IMR-90 (cell line): ENCODE measurements at regions not wholly inside any gene's neighbourhood (a gene's known extent, or its start where the extent isn't known, plus 50 kb on each side); places are given as distances from the start of the nearest gene placed in this dataset.

Experiments used
- ATAC-seq: fragments of 200-7000 bp; cut with Tn5 transposase; 2 replicates; pipeline ENCODE4 v1.9.1; 2020; ENCODE audit warnings: low read depth, mild to moderate bottlenecking, moderate library complexity
- BruUV-seq: library from RNA; stranded (reverse); fragments of 400-500 nt; replicated peaks from 2 replicates; lab custom pipeline; 2021; lab: Mats Ljungman, UMichigan
- CTCF ChIA-PET: fragments of 300-600 bp; formaldehyde crosslinking; extraction: SDS; loops from one replicate; lab custom pipeline; 2021; ENCODE audit warnings: antibody characterized with exemption; lab: Yijun Ruan, JAX
- POLR2A ChIA-PET: fragments of 300-600 bp; sonication (Branson Sonifier 250); formaldehyde crosslinking; loops from one replicate; lab custom pipeline; 2022; ENCODE audit warnings: antibody characterized with exemption; ENCODE audit not compliant: unreplicated experiment; lab: Charles Lee
- DNase-seq: peaks from one replicate; pipeline ENCODE4 v3.0.0; 2013
- H2AFZ ChIP-seq: replicated peaks from 2 replicates; pipeline ENCODE3; 2013; ENCODE audit warnings: low read length, mild to moderate bottlenecking; ENCODE audit not compliant: poor library complexity
- H2AK5ac ChIP-seq: 2 replicates; pipeline ENCODE4 v1.6.1; 2013; ENCODE audit warnings: low read depth, low read length, inconsistent platforms
- H2AK9ac ChIP-seq: replicated peaks from 2 replicates; pipeline ENCODE3; 2013; ENCODE audit warnings: mild to moderate bottlenecking, low read depth, low read length, moderate library complexity; ENCODE audit not compliant: poor library complexity
- H2BK120ac ChIP-seq: 2 replicates; pipeline ENCODE4 v1.6.1; 2013; ENCODE audit warnings: low read depth, low read length, inconsistent platforms
- H2BK15ac ChIP-seq: 3 replicates; pipeline ENCODE4 v1.6.1; 2013; ENCODE audit warnings: low read depth, low read length, inconsistent platforms
- H2BK20ac ChIP-seq: 2 replicates; pipeline ENCODE4 v1.6.1; 2013; ENCODE audit warnings: low read depth, mild to moderate bottlenecking, inconsistent platforms, low read length, moderate library complexity
- H2BK5ac ChIP-seq: 2 replicates; pipeline ENCODE4 v1.6.1; 2013; ENCODE audit warnings: mild to moderate bottlenecking, low read depth, low read length, inconsistent platforms; ENCODE audit not compliant: poor library complexity, severe bottlenecking
- H3K14ac ChIP-seq: replicated peaks from 2 replicates; pipeline ENCODE4 v1.6.1; 2013; ENCODE audit warnings: low read depth, low read length, inconsistent platforms
- H3K18ac ChIP-seq: 2 replicates; pipeline ENCODE4 v1.6.1; 2013; ENCODE audit warnings: low read depth, low read length, control low read depth
- H3K23ac ChIP-seq: 2 replicates; pipeline ENCODE4 v1.6.1; 2013; ENCODE audit warnings: low read depth, low read length, inconsistent platforms
- H3K27ac ChIP-seq: 2 replicates; pipeline ENCODE4 v1.5.1; 2013; ENCODE audit warnings: mild to moderate bottlenecking, control low read depth, low read length; ENCODE audit not compliant: insufficient read depth
- H3K27me3 ChIP-seq: 2 replicates; pipeline ENCODE4 v1.6.1; 2013; ENCODE audit warnings: low read length; ENCODE audit not compliant: control insufficient read depth, insufficient read depth
- H3K36me3 ChIP-seq: 2 replicates; pipeline ENCODE4 v1.6.1; 2013; ENCODE audit warnings: low read length, mixed read lengths; ENCODE audit not compliant: control insufficient read depth, insufficient read depth
- H3K4ac ChIP-seq: 2 replicates; pipeline ENCODE4 v1.6.1; 2013; ENCODE audit warnings: low read depth, low read length, inconsistent platforms
- H3K4me1 ChIP-seq: 2 replicates; pipeline ENCODE4 v1.6.1; 2013; ENCODE audit warnings: low read length, mixed read lengths; ENCODE audit not compliant: control insufficient read depth, insufficient read depth
- H3K4me2 ChIP-seq: 2 replicates; pipeline ENCODE4 v1.6.1; 2013; ENCODE audit warnings: low read depth, mild to moderate bottlenecking, control low read depth, low read length, moderate library complexity
- H3K4me3 ChIP-seq: 2 replicates; pipeline ENCODE4 v1.5.1; 2013; ENCODE audit warnings: low read depth, mild to moderate bottlenecking, control low read depth, low read length, moderate library complexity; ENCODE audit not compliant: insufficient read depth
- H3K56ac ChIP-seq: 2 replicates; pipeline ENCODE4 v1.6.1; 2013; ENCODE audit warnings: low read length, inconsistent platforms; ENCODE audit not compliant: insufficient read depth; ENCODE audit errors: extremely low read depth
- H3K79me1 ChIP-seq, 2 experiments: 2 replicates each; pipeline ENCODE4 v1.6.1; 2013; ENCODE audit warnings: low read length in 2 of 2, inconsistent platforms in 1 of 2, low read depth in 1 of 2
- H3K9ac ChIP-seq: 2 replicates; pipeline ENCODE4 v1.6.1; 2013; ENCODE audit warnings: low read depth, low read length, control low read depth
- H3K9me1 ChIP-seq: 2 replicates; pipeline ENCODE4 v1.6.1; 2013; ENCODE audit warnings: low read length, inconsistent platforms; ENCODE audit not compliant: insufficient read depth
- H3K9me3 ChIP-seq: 2 replicates; pipeline ENCODE4 v1.6.1; 2013; ENCODE audit warnings: low read length; ENCODE audit not compliant: control insufficient read depth, insufficient read depth
- H4K20me1 ChIP-seq: 2 replicates; pipeline ENCODE4 v1.6.1; 2013; ENCODE audit warnings: low read length, inconsistent platforms; ENCODE audit not compliant: insufficient read depth
- H4K5ac ChIP-seq: 2 replicates; pipeline ENCODE4 v1.6.1; 2013; ENCODE audit warnings: mild to moderate bottlenecking, low read depth, low read length, control low read depth
- H4K8ac ChIP-seq, 2 experiments: 2 replicates each; pipeline ENCODE4 v1.6.1; 2013; ENCODE audit warnings: low read depth in 2 of 2, low read length in 2 of 2, control low read depth in 1 of 2, inconsistent platforms in 1 of 2
- H4K91ac ChIP-seq: 2 replicates; pipeline ENCODE4 v1.6.1; 2013; ENCODE audit warnings: low read depth, low read length, inconsistent platforms; ENCODE audit not compliant: insufficient read depth
- BHLHE40 ChIP-seq: fragments of 150-350 bp; IDR thresholded peaks from 2 replicates; pipeline ENCODE4 v1.6.1; 2016; ENCODE audit warnings: mild to moderate bottlenecking, low read depth, low read length
- CEBPB ChIP-seq: IDR thresholded peaks from 2 replicates; pipeline ENCODE4 v1.6.1; 2012; ENCODE audit warnings: low read depth, low read length, improper control_type of control experiment
- CHD1 ChIP-seq: IDR thresholded peaks from 2 replicates; pipeline ENCODE4 v1.6.1; 2012; ENCODE audit warnings: low read depth, low read length, improper control_type of control experiment
- FOS ChIP-seq: fragments of 150-350 bp; IDR thresholded peaks from 2 replicates; pipeline ENCODE4 v1.6.1; 2016; ENCODE audit warnings: low read depth, low read length
- MAFK ChIP-seq: IDR thresholded peaks from 2 replicates; pipeline ENCODE4 v1.6.1; 2012; ENCODE audit warnings: low read depth, low read length, improper control_type of control experiment
- MAZ ChIP-seq: IDR thresholded peaks from 2 replicates; pipeline ENCODE4 v1.6.1; 2012; ENCODE audit warnings: low read depth, mild to moderate bottlenecking, low read length, improper control_type of control experiment, moderate library complexity, borderline replicate concordance
- MXI1 ChIP-seq: IDR thresholded peaks from 2 replicates; pipeline ENCODE4 v1.6.1; 2012; ENCODE audit warnings: low read depth, mild to moderate bottlenecking, low read length, moderate library complexity, borderline replicate concordance
- NFE2L2 ChIP-seq: fragments of 150-350 bp; IDR thresholded peaks from 2 replicates; pipeline ENCODE4 v1.6.1; 2016; ENCODE audit warnings: low read depth, mild to moderate bottlenecking, low read length
- POLR2A ChIP-seq: IDR thresholded peaks from 2 replicates; pipeline ENCODE4 v1.6.1; 2012; ENCODE audit warnings: mild to moderate bottlenecking, low read depth, low read length
- RAD21 ChIP-seq: IDR thresholded peaks from 2 replicates; pipeline ENCODE4 v1.6.1; 2012; ENCODE audit warnings: low read length, improper control_type of control experiment
- RCOR1 ChIP-seq: IDR thresholded peaks from 2 replicates; pipeline ENCODE4 v1.6.1; 2012; ENCODE audit warnings: mild to moderate bottlenecking, low read length, improper control_type of control experiment; ENCODE audit not compliant: insufficient replicate concordance
- RFX5 ChIP-seq: IDR thresholded peaks from 2 replicates; pipeline ENCODE4 v1.8.0; 2012; ENCODE audit warnings: low read depth, mild to moderate bottlenecking, low read length, moderate library complexity
- SMC3 ChIP-seq: fragments of 150-350 bp; IDR thresholded peaks from 2 replicates; pipeline ENCODE4 v1.6.1; 2016; ENCODE audit warnings: low read depth, mild to moderate bottlenecking, antibody characterized with exemption, low read length, moderate library complexity
- WGBS, 2 experiments: methylation state at CpG; one replicate each; pipeline versions ENCODE4 v1.1.5 to v1.1.7; 2013; ENCODE audit warnings: missing lambda C conversion rate in 2 of 2; ENCODE audit not compliant: insufficient read length in 1 of 2; ENCODE audit errors: extremely low coverage in 2 of 2; 5-methylcytosine and 5-hydroxymethylcytosine counted together
- dilution Hi-C: fragments of 300-500 bp; cut with HindIII; formaldehyde crosslinking; loops from one replicate; pipeline ENCODE4 v1.14.3; 2018; ENCODE audit warnings: low sequenced_read_pairs; ENCODE audit not compliant: unreplicated experiment
- in situ Hi-C: fragments of 300-500 bp; cut with MboI; formaldehyde crosslinking; loops from 3 replicates; pipeline ENCODE4 v1.14.3; 2019; ENCODE audit warnings: low sequenced_read_pairs, inconsistent platforms, mixed read lengths
- intact Hi-C: fragments of 100-400 bp; cut with micrococcal nuclease; formaldehyde crosslinking; loops from 2 replicates; pipeline ENCODE4 v1.10.0; 2022
- TF ChIP-seq, protein P1 (sequence below): conservative IDR thresholded peaks from 2 replicates; pipeline ENCODE4 v1.5.1; 2012; ENCODE audit warnings: mild to moderate bottlenecking, low read depth, low read length, improper control_type of control experiment
- TF ChIP-seq, protein P2 (sequence below): fragments of 150-350 bp; IDR thresholded peaks from 2 replicates; pipeline ENCODE4 v1.6.1; 2017; ENCODE audit warnings: mild to moderate bottlenecking, antibody characterized with exemption, low read length, low read depth
- TF ChIP-seq, protein P3 (sequence below): fragments of 150-350 bp; IDR thresholded peaks from 2 replicates; pipeline ENCODE4 v1.6.1; 2016; ENCODE audit warnings: low read depth, mild to moderate bottlenecking, low read length, moderate library complexity, borderline replicate concordance

DNA sequence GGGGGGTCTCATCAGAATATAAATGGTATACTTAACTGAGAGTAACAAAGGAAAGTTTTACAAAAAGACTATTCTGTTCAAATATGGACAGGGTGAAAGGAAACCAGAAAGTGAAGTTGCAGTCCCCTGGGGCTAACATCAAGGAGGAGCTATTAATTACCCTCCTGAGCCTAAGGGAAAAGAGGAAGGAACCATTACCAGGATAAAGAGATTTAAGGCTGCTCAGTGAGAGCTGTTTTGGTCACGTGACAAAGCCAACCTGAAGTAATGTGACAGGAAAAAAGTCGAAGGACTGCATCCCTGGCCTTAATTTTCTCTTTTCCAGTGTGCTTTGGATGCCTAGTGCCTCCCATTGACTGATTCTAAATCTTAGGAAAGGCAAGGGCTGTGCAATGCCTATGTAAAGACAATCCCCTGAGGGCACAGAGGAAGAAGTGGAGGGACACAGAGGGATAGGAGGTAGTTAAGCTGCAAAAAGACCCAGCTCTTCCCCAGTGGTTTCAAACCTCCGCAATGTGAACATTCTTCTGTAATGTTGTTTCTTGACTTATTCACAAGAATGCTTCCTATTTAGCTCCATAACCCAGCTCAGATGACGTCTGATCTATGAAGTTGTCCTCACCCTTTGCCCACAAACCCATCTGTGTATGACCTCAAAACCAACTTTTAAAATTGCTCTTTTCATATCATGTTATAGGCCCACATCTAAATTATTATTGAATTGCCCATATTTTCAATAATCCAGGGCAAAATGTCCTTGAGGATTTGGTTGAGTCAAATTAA, 187.7 kb upstream of the DCN start:
- Histone ChIP-seq H3K79me1 (no peaks in the 10 kb centered on the region), H3K36me3 (no peaks in the 10 kb centered on the region), H3K14ac (no peak overlapping the region), H2BK120ac (no peak overlapping the region), H4K5ac (no peak overlapping the region), H3K4me3 (no peak overlapping the region), H2AK9ac (no peak overlapping the region), H3K56ac (no peak overlapping the region), H3K4me1 (no peaks in the 10 kb centered on the region), H2AFZ (no peak overlapping the region), H3K9me1 (no peaks in the 10 kb centered on the region), H3K27me3 (peaks cover 6% of the 10 kb centered on the region), H3K4ac (no peak overlapping the region), H4K91ac (no peak overlapping the region), H3K9ac (no peak overlapping the region), H2BK15ac (no peak overlapping the region), H2BK5ac (no peak overlapping the region), H2BK20ac (no peak overlapping the region), H2AK5ac (no peak overlapping the region), H3K23ac (no peak overlapping the region), H3K18ac (no peak overlapping the region), H4K8ac (no peak overlapping the region), H3K27ac (no peak overlapping the region), H4K20me1 (no peaks in the 10 kb centered on the region), H3K9me3 (no peaks in the 10 kb centered on the region), H3K4me2 (no peak overlapping the region)
- in situ Hi-C loops (no loop called here), dilution Hi-C loops (no loop called here), intact Hi-C loops (no loop called here)
- CTCF ChIA-PET = interaction anchor here (1.1 kb wide), 1 partner anchor 12 kb away, joined by 3 read pairs; no protein-coding TSS in a partner anchor
- no TSS peak for BruUV-seq
- ATAC-seq (no peak), DNase-seq (no peak)
- no peak for TF ChIP-seq SMC3
- TF ChIP-seq, protein P1, sequence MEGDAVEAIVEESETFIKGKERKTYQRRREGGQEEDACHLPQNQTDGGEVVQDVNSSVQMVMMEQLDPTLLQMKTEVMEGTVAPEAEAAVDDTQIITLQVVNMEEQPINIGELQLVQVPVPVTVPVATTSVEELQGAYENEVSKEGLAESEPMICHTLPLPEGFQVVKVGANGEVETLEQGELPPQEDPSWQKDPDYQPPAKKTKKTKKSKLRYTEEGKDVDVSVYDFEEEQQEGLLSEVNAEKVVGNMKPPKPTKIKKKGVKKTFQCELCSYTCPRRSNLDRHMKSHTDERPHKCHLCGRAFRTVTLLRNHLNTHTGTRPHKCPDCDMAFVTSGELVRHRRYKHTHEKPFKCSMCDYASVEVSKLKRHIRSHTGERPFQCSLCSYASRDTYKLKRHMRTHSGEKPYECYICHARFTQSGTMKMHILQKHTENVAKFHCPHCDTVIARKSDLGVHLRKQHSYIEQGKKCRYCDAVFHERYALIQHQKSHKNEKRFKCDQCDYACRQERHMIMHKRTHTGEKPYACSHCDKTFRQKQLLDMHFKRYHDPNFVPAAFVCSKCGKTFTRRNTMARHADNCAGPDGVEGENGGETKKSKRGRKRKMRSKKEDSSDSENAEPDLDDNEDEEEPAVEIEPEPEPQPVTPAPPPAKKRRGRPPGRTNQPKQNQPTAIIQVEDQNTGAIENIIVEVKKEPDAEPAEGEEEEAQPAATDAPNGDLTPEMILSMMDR = no peak
- TF ChIP-seq MAFK = no peak
- no peak for TF ChIP-seq RCOR1
- no peak for TF ChIP-seq RFX5
- TF ChIP-seq, protein P2, sequence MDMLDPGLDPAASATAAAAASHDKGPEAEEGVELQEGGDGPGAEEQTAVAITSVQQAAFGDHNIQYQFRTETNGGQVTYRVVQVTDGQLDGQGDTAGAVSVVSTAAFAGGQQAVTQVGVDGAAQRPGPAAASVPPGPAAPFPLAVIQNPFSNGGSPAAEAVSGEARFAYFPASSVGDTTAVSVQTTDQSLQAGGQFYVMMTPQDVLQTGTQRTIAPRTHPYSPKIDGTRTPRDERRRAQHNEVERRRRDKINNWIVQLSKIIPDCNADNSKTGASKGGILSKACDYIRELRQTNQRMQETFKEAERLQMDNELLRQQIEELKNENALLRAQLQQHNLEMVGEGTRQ = no peak
- TF ChIP-seq CEBPB = no peak
- no peak for TF ChIP-seq RAD21
- TF ChIP-seq FOS = no peak
- TF ChIP-seq POLR2A = no peak
- TF ChIP-seq, protein P3, sequence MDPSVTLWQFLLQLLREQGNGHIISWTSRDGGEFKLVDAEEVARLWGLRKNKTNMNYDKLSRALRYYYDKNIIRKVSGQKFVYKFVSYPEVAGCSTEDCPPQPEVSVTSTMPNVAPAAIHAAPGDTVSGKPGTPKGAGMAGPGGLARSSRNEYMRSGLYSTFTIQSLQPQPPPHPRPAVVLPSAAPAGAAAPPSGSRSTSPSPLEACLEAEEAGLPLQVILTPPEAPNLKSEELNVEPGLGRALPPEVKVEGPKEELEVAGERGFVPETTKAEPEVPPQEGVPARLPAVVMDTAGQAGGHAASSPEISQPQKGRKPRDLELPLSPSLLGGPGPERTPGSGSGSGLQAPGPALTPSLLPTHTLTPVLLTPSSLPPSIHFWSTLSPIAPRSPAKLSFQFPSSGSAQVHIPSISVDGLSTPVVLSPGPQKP = no peak
- TF ChIP-seq NFE2L2 = no peak
- no peak for TF ChIP-seq BHLHE40
- no peak for TF ChIP-seq MXI1
- no peak for TF ChIP-seq CHD1
- TF ChIP-seq MAZ = no peak
- no CpG with 5 or more reads among the region's 4 CpGs for WGBS, 2 experiments
- POLR2A ChIA-PET = no interaction called here
